ENCODE measurements at regions not wholly inside any gene's neighbourhood (a gene's known extent, or its start where the extent isn't known, plus 50 kb on each side); places are given as distances from the start of the nearest gene placed in this dataset.
"Not testable (repeated sequence)": the region's sequence is repeated elsewhere in the genome, so short reads cannot be mapped to it uniquely, and the experiment has no call there.

DNA sequence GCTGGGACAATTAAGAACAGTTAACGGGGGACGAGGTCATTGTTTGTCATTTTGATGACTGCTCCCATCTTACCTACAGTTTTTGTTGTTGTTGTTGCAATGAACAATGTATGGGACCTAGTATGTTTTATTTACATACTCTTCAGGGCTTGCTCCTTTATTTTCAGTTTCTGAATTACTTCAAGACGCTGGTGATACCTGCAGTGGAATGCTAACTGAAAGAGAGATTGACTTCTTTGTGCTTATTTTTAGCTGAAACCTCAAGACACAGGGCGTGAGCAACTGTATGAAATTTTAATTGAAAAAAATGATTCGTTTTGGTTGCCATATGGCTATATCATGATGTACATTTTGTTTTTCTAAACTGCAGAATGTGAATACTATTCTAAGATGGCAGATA lies 297.9 kb downstream of the EDEM1 start:
- DNase-seq, result no peak

DNA sequence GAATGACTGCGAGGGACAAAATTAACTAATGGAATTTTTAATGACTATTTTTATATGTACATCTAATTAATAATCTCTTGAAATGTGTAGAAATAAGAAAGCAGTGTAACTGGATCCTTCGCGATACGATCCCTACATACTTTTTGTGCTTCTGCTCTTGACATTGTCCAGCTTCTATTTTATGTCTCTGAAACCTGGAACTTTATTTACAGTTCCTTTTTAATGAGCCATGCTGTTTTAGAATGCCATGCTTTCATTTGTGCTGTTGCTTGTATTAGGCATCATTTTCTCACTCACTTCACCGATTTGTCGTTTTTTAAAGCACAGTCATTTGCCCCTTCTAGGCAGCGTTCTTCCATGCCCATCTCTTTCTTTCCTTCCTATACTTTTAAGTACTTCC lies 301.3 kb downstream of the EDEM1 start:
- no peak for DNase-seq

DNA sequence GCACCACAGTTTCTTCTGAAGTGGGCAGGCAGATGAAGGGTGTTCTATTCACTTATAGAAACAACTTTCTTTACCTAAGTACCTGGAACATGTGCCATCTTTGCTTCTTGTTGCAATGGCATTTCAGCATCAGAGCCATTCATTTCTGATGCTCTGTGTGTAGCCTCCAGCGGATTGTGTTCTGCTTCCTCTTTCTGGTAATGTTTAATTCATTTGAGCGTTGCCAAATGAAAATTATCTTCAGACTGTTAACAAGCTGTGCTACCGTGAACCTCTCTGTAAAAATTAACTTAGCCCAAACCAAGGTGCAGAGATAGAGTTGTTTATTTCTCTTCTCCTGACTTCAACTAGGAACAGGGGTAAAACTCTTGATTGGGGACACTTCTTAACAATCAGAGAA lies 302.0 kb downstream of the EDEM1 start:
- DNase-seq, result no peak

DNA sequence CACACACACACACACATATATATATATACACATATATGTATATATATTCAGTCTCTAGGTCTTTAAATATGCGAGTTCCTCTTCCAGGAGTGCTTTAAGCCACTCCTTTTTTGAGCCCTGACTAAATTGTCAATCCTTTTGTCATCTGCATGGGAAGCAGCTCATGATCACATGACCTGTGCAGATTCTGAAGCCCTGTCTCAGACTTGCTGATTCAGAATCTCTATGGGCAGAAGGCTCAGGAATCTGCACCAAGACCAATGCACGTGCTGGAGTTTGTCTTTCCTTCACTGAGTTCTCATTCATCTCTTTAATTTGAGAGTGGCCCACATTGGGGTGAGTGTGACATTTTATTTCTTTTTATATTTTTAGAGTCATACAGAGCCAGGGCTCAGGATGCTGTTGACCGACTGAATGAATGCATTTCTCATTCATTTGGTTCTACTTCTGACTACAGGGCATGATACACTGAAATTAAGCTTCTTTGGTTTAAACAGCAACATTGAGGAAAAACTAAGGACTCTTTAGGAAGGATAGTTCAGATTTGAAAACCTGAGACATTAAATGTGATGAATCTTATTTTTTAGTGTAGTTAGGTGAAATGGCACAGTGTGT lies 307.5 kb downstream of the EDEM1 start:
- DNase-seq, result no peak

DNA sequence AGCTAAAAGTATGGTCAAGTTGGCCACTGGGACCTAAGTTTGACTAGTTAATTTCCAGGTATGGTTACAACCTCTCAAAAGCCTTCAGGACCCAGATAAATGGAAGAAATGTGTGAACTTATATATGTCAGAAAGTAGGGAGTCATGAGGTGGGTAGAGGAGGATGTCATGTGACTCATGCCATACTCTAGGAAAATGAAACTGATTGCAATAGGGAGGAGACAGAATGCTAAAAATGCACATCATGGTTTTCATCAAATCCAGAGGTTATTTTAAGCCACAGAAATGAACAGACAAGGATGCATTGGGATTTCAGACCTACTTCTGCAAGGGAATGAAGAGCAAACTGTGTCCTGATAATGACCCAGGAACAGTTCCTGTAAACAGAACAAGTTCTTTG lies 310.0 kb downstream of the EDEM1 start:
- DNase-seq, result no peak

DNA sequence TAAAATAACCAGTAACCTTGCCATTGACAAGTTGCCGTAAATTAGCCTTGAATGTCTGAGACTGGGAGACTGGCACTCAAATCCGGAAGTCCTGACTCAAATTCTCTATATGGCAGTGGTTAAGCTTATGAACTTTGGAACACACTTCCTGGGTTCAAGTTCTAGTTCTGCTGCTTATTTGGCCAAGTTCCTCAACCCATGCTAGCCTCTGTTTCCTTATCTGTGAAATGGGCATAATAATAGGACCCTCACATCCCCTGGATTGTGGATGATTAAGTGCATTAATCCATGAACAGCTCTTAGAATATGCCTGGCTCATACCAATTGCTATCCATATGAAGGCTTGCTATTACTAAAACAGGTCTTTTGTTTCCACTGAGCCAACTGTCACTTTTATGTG lies 311.5 kb downstream of the EDEM1 start:
- DNase-seq, result no peak

DNA sequence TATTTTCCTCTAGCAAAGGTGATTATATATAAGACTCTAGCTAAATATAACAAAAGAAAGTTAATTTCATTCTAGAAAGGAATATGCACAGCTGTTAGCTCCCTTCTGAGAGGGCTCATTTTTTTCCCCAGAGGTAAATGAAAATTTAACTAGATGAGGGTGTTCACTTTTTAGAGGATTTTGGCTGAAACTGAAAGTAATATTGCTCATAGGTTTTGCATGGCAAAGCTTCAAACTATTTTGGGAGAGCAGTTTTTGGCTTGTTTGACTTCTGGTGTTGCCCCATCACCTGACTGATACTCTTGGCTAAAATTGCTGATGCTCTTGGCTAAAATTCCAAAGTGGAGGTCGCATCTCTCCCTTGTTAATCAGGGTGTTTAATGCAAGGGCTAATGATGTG lies 311.9 kb downstream of the EDEM1 start:
- DNase-seq, result no peak

DNA sequence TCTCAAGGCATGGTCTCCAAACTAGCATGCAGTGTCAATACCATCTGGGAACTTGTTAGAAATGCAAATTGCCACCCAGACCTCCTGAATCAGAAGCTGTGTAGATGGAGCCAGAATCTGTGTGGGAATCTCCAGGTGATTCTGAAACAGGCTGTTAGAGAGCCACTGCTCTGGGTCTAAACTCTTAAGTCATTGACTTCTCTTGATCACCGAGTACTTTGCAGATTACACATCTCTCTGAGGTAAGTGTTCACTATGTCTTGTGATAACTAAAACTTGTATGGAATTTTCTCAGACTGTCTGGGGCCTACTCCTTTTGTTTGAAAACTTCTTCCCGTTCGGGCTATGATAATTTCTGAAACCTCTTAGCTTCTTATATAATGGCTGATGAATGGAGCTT lies 315.6 kb downstream of the EDEM1 start:
- DNase-seq, result no peak

DNA sequence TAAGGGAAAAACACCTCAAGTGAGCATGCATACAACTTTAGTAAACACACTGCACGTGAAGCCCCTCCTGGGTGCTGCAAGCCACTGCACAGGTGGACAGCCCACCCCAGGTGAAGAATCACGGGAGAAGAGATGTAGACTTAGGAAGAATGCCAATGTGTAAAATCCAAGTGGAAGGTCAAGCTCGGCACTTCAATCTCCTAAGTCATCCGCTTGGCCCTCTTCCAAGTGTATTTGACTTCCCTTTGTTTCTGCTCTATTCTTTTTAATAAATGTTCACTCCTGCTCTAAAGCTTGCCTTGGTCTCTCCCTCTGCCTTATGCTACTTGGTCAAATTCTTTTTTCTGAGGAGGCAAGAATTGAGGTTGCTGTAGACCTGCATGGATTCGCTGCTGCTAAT lies 316.6 kb downstream of the EDEM1 start:
- no peak for DNase-seq

DNA sequence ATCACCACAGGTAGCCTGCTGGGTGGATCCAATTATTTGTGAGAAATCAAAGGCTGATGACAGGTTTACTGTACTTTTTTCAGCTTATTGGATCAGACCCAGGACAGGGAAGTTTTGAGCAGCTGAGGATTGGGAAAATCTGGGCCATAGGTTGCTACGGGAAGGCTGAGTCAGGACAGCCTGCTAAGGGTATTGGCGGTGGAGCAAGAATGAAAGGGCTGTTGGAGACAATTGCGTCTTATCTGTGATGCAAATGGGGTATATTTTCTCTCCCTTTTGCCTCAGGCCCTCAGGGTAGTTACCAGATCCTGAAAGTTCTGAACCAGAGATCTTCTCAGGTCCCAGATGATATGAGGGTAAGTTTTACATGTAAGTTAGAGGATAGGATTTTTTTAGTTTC lies 317.7 kb downstream of the EDEM1 start:
- DNase-seq, result no peak

DNA sequence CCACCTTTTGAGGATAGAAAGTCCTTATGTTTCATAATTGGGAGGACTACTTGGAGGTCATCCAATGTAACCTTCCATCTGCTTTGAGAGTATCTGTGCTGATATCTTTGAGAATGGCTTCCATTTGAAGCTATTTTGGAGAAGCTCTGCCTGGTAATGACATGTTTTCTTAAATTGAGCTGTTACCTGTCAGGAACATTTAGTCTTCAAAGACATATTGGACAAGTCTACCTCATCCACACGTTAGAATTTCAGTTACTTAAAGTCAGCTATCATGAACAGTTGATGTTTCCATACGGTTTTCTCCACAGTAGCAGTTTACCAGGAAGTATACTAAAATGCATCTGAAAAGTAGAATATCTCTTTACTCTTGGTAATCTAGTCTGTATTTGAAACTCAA lies 318.5 kb downstream of the EDEM1 start:
- DNase-seq, result no peak

DNA sequence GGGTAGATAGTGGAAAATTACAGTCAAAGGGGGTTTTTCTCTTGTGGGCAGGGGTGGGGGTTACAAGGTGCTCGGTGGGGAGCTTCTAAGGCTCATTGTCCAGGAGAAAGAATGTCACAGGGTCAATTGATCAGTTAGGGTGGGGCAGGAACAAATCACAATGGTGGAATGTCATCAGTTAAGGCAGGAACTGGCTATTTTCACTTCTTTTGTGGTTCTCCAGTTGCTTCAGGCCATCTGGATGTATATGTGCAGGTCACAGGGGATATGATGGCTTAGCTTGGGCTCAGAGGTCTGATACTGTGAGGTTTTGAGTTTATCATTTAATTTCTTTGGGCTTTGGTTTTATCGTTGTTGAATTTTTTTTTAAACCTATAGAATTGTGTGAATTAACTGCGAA lies 321.4 kb downstream of the EDEM1 start:
- DNase-seq, result not testable (repeated sequence)

DNA sequence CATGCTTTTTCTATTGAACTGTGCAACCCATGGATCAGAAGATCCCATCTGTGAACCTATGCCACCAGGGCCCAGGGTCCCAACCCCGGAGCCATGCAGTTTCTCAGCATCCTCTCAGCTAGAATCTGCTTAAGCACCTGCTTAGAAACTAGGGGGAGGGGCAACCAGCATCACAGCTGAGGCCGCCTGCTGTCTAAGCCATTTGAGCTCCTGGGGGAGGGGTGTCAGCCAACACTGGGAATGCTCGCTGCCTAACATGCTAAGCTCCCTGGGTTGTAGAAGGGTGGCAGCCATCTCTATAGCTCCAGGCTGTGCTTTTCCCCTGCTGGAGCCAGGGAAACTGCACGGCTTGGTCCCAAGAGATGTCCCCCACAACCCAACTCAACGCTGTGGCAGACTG lies 322.8 kb downstream of the EDEM1 start:
- DNase-seq, result no peak

DNA sequence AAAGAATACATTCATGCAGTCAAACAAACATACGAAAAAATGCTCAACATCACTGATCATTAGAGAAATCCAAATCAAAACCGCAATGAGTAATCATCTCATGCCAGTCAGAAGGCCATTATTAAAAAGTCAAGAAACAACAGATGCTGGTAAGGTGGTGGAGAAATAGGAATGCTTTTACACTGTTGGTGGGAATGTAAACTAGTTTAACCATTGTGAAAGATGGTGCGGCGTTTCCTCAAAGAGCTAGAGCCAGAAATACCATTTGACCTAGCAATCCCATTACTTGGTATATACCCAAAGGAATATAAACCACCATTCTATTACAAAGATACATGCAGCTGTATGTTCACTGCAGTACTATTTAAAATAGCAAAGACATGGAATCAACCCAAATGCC lies 330.4 kb downstream of the EDEM1 start:
- DNase-seq, result no peak

DNA sequence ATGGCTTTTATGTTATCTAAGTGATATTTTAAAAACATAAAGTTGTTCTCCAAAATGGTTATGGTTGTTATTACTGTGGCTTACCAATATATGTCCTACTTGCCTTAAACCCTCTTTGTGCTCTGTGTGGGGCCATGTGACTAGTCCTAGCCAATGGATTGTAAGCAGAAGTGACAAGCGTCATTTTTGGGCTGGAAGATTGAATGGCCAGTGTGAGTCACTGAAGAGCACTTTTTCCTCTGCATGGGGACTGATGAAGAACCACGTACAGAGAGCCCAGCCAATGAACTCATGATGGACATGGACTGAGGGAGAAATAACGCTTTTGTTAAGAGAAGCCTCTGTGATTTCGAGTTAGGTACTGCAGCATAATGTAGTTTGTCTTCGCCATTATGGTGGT lies 332.7 kb downstream of the EDEM1 start:
- no peak for DNase-seq

DNA sequence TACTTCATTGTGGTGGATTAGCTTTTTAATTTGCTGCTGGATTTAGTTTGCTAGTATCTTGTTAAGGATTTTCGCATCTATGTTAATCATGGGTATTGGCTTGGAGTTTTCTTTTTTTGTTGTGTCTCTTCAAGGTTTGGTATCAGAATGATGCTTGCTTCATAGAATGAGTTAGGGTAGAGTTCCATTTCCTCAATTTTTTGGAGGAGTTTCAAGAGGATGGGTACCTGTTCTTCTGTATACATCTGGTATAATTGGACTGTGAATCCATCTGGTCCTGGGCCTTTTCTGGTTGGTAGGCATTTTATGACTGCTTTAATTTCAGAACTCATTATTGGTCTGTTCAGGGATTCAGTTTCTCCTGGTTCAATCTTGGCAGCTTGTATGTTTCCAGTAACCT lies 335.6 kb downstream of the EDEM1 start:
- no peak for DNase-seq

DNA sequence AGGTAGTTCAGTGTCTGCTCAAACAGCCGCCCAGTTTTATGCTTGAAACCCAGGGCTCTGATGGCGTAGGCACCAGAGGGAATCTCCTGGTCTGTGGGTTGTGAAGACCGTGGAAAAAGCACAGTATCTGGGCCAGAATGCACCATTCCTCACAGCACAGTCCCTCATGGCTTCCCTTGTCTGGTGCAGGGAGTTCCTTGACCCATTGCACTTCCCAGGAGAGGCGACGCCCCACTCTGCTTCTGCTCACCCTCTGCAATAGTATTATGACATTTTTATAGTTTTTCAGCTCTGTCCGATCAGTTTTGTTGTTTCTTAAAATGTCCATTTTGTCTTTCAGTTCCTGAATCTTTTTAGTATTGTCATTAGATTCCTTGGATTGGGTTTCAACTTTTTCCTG lies 343.5 kb downstream of the EDEM1 start:
- DNase-seq, result no peak

DNA sequence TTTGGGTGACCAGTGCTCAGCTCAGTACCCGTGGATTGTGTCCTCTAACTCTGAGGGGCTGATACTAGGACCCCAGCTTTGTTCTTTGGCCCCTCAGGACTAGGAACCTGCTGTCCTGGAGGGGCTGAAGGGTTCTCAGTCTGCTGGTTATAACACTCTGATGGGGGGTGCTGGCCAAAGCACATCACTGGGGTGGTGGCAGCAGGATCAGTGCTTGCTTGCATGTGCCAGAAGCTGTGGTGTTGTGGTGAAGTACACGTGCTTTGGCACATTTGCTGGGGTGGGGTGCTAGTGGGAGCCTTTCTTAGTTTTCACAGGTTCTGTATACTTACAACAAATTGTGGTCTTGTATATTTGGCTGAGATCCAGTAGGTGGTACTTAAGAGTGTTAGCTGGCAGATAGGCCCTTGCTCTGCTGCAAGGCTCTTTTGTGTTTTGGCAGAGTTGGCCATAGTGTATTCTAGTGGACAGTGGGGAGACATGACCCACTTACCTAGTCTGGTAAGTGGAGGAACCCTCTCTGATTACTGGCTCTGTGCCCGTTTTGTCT lies 344.3 kb downstream of the EDEM1 start:
- DNase-seq, result no peak

DNA sequence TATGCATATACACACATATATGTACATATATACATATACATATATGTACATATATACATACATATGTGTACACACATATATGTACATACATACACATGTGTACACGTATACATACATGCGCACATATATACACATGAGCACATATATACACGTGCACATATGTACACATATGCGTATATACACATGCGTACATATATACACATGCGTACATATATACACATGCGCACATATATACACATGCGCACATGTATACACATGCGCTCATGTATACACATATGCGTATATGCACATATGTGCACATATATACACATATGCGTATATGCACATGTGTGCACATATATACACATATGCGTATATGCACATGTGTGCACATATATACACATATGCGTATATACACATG lies 353.0 kb downstream of the EDEM1 start:
- DNase-seq, result no peak

DNA sequence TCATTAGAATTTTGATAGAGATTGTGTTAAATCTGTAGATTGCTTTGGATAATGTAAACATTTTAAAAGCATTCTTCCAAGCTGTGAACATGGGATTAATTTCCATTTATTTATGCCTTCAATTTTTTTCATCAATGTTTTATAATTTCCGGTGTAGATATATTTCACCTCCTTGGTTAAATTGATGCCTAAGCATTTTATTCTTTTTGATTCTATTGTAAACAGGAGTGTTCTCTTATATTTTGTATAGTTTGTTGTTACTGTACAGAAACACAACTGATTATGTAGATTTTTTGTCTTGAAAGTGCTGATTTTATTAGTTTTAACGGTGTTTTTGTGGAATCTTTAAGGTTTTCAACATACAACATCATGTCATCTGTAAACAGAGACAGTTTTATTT lies 355.0 kb downstream of the EDEM1 start:
- no peak for DNase-seq

DNA sequence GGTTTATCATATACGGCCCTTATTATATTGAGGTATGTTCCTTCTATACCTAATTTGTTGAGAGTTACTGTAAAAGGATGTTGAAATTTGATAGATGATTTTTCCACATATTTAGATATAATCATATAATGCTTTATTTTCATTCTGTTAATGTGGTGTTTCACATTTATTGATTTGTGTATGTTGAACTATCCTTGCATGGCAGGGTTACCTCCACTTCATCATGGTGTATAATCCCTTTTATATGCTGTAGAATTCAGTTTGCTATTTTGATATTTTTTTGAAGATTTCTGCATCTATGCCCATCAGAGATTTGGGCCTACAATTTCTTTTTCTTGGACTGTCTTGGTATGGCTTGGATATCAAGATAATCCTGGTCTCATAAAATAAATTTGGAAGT lies 355.5 kb downstream of the EDEM1 start:
- no peak for DNase-seq

DNA sequence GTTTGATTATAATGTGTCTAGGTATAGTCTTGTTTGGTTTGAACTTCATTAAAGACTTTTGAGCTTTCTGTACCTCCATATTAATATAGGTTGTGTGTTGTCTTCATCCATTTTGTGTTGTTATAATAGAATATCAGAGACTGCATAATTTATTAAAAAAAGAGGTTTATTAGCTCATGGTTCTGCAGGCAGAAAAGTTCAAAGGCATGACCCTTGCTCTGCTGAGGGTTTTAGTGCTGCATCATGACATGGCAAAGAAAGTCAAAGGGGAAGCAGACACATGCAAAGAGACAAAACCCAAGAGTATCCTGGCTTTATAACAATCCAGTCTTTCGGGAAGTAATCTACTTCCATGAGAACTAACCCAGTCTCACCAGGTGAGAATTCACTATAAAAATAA lies 358.2 kb downstream of the EDEM1 start:
- DNase-seq, result no peak

DNA sequence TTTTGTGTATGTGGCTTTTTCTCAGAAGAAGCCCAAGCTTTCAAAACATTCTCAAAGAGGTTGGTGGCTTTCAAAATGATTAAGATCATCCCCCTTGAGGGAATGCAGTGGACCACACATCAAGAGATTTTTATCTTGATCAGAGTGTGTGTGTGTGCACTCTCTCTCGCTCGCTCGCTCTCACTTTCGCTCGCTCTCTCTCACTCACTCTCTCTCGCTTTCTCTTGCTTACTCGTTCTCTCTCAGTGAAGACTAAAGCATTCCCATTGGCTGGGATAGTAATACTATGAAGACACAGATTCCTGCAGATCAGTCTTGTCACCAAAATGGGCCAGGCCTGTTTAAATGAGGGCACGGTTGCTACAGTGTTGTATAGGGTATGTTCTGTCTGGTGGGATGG lies 365.7 kb downstream of the EDEM1 start:
- no peak for DNase-seq

DNA sequence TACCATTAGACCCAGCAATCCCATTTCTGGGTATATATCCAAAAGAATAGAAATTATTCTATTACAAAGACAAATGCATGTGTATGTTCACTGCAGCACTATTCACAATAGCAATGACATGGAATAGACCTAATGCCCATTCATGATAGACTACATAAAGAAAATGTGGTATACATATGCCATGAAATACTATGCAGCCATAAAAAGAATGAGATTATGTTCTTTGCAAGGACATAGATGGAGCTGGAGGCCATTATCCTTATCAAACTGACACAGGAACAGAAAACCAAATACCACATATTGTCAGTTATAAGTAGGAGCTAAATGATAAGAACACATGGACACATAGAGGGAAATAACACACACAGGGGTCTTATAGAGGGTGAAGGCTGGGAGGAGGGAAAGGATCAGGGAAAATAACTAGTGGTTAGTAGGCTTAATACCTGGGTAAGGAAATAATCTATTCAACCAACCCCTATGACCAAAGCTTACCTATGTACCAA lies 366.8 kb downstream of the EDEM1 start:
- no peak for DNase-seq

DNA sequence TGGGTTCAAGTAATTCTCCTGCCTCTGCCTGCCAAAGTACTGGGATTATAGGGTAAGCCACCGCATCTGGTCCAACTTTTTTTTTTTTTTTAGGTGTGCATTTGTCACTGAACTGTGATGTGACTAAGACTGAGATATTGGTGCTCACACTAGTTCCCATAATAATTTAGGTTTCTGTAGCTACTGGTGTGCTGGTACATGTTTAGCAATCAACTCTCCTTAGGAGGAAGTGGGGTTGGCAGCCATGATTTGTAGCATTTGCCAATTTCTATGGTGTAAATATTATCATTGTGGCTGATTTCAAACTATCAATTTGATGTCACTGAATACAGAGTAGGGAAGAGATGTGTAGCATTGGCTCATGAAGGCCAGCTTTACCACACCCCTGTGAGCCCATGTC lies 372.7 kb downstream of the EDEM1 start:
- DNase-seq, result no peak

All from activated CD4-positive, alpha-beta T cell treated with anti-CD3 and anti-CD28 coated beads for 48 hours (primary cell).